HG03066 (cell line): ENCODE measurements at regions not wholly inside any gene's neighbourhood (a gene's known extent, or its start where the extent isn't known, plus 50 kb on each side); places are given as distances from the start of the nearest gene placed in this dataset.
"Not testable (repeated sequence)": the region's sequence is repeated elsewhere in the genome, so short reads cannot be mapped to it uniquely, and the experiment has no call there.

Source experiments
- ATAC-seq: cut with Tn5 transposase; IDR thresholded peaks from one replicate; pipeline ENCODE4 v1.9.1; 2021; ENCODE audit warnings: low read depth; ENCODE audit not compliant: unreplicated experiment

DNA sequence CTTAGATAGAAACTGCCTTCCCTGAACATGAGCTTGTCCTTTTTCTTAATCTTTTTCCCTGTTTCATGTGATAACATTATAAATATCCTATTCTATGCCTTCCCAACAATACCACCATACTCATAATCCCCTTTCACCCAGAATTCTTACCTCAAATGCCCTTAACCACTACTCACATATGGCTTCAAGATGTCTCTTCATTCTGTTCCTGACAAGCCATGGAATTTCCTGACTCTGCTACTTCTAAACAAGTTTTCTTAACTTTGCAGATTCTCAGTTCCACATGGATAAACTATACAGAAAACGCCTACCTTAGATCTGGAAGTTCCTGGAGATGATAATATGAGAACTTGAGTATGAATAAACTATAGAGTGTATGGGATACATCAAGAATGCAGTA lies 1217.8 kb downstream of the CDH8 start:
- ATAC-seq = no peak

DNA sequence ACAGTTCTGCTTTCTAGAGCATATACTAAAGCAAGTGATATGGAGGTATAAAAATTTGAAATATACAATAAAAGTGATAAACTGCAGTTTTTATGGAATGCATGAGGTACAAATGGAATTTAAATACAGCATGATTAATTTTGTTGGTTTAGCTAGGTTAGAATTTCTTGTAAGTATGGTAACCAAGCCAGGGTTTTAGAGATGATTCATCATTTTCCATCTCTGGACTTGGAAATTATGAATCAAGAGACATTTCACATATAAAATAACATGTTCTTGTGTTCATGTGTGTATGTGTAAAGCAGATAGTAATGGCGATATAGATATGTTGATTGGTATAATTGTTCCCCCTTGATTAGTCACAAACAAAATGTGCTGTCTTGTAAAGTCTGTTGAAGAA lies 1219.8 kb downstream of the CDH8 start:
- no peak for ATAC-seq

DNA sequence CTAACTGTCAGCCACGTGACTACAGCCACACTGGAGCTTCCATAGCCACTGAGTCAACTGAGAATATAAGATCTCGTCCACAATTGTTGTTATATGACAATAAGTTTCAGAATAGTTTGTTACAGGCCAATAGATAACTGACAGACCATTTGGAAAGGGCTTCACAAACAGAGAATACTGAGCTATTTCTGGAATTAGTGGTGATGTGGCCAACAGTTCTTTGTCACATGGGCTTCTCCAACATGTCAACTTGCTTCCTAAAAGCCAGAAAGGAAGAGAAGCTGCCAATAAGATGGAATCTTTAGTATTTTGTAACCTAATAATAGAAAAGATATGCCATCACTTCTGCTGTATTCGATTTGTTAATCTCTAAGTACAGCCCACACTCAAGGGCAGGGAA lies 1220.4 kb downstream of the CDH8 start:
- ATAC-seq = no peak

DNA sequence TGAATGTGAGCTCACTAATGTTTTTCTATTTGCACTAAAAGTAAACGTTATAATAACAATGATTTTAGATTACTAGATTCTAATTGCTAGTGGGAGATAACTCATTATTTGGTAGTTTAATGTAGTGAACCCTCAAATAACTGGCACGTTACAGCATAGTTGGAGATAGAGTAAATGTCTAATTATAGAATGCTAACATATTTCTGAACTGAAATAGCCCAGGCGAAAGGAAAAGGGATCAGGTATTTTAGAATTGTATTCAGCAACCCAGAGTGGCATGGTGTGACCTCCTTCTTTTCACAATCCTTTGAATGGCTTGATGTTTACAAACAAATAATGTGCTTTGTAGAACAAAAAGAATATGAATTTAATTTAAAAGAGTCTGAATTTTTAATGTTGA lies 1221.2 kb downstream of the CDH8 start:
- ATAC-seq = no peak

DNA sequence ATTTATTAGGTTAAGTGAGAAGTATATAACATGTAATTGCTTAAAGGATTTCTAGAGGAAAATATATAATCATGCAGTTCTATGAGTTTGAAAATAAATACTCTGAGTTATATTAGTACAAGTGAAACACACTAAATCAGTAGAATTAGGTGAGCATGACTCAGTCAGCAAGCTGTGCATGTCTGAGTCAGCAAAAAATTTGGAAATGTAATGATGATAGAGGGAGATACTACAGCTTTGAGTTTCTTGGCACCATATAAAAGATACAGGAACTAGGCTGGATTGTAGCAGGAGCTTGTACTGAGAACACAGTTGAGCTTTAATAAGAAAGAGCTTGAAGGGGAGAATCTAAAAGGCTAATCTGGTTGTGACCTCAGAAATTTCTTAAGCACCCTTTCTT lies 1224.6 kb downstream of the CDH8 start:
- ATAC-seq = no peak

DNA sequence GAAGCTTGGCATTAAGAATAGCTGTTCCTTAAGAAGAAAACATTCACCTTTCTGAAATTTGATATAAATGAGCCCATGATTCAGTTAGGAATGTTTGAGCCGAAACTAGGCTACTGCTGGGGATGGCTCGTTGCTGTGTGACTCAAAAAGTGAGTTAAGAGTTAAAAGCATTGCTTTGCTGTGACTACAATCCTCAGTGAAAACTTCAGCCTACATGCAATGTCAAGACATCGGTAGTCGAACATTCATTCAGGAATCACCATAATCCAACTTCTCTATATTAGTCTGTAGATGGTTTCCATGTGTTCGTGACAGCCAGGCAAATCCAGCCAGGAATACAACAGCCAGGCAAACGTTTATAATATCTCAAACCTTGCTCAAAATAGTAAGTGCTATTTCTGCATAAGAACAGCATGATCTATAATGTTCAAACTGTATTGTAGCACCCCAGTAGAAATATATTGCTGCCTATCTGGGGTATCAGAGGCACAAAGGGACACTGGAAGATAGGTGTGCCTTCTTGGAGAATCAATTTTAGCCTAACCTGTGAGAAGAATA lies 1225.1 kb downstream of the CDH8 start:
- no peak for ATAC-seq

DNA sequence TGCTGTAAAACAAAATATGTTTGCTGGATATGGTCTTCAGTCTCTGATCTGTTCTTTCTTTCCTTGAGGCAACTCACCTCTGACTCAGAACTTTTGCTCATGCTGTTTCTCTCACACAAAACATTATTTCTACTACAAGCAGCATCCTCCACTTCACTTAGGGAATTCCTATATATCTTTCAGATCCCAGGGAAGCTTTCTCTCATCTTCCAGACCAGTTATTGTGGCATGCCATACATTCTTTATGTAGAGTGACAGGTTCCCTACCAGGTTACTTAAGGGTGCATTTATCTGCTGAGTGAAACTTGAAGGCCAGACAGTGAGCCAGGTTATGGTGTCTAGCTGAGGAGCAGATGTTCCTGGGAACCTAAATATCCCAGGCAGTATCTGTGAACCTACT lies 1226.0 kb downstream of the CDH8 start:
- no peak for ATAC-seq

DNA sequence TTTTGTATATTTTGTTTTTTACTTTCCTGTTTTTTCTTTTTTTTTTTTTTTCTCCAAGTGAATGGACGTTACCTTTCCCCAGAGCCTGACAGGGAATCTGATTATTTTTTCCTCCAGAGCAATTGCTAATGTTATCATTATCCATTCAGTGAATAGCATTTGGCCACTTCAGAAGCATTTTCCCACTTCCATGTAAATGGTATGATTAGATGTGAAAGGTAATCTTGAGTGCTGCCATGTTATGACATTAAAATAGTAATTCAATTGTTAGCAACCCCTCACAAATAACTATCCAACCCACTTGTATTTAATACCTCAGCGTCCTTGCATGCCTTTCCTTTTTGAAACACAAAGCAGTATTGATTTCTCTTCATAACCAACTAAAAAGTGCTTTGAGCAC lies 1243.8 kb downstream of the CDH8 start:
- no peak for ATAC-seq

DNA sequence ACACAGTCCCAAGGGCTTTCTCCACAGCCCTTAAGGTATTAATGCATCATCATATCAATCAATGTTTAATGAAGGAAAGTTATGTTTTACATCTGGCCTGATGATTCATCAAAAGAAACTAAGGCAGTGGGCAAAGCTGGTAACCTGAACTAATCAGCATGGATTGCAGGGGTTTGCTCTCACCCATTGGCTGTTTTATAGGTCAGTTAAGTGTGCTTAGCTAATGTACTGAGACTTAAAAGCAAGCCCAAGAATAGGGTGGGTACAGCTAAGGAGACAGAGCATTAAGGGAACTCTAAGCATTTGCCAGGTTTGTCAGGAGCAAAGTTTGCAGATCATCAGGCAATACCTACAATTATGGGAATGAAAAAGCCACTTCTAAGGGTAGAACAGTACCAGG lies 1247.6 kb downstream of the CDH8 start:
- ATAC-seq = no peak

DNA sequence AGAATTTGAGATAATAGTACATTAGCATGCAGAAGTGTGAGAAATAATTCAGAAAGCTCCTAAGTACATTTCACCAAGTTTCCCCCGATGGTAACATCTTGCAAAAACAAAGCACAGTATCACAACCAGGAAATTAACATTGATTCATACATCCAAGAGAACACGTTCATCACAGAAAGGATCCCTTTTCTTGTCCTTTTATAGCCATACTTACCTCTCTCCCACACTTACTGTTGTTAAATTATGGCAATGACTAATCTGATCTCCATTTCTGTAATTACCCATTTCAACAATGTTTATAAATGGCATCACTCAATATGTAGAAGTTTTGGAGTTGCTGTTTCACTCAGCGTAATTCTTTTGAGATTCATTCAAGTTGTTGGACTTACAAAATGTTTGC lies 1260.0 kb downstream of the CDH8 start:
- ATAC-seq = no peak

DNA sequence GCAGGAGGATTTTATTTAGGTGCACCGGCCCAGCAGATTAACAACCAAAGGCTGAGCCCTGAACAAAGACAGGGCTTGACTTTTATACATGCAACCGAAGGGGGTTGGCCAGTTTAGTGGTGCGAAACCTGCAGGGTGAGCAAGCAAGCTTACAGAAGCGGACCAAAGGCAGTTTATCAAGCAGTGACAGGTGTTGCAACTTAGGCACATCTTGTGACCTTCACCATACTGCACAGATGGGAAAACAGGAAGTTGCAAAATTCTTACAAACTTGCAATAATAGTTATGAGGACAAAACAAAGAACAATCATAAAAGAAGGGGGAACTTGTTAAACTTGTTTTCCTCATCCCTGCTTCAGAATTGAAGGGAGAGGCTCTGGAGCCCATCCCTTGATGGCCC lies 1265.1 kb downstream of the CDH8 start:
- no peak for ATAC-seq

DNA sequence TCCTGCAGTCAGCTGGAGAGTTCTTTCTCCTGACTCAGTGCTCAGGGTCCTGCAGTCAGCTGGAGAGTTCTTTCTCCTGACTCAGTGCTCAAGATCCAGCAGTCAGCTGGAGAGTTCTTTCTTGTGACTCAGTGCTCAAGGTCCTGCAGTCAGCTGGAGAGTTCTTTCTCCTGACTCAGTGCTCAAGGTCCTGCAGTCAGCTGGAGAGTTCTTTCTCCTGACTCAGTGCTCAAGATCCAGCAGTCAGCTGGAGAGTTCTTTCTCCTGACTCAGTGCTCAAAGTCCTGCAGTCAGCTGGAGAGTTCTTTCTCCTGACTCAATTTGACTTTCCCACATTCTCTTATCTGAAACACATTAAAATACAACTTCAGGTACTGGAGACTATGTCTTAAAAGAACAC lies 1265.9 kb downstream of the CDH8 start:
- not testable (repeated sequence) for ATAC-seq

DNA sequence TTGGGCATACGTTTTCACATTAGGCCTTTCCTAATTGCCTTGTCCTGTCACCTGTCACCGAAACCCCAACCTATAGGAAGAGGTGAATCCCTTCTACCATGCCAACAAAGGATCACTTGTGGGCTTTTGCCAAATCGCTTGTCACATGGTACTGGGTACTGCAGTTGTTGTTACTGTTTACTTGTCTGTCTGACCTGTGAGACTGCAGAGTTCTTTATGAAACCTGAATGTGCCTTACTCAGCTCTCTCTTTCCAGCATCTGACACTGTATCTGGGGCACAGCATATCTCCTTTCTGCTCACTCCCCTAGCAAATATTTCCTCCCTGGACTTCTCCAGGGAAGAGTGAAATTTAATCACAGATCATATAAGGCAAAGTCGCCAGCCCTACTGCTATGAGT lies 1272.4 kb downstream of the CDH8 start:
- ATAC-seq = no peak

DNA sequence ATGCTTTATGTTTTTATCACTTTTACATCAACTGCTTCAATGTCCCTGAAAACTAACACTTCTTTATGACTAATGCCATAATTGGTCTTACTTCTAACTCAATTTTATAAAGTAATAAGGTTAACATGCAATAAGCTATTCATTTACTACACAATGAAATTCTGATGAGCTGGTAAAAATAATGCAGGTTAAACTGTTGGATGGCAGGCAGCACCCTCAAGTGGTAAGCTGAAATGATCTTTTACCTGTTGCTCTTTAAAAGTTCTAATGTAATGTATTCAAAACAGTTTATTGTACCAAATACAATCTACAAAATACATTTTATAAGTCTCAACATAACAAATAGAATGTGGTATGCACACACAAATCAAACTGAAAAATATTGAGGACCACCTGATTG lies 1280.3 kb downstream of the CDH8 start:
- ATAC-seq = no peak

DNA sequence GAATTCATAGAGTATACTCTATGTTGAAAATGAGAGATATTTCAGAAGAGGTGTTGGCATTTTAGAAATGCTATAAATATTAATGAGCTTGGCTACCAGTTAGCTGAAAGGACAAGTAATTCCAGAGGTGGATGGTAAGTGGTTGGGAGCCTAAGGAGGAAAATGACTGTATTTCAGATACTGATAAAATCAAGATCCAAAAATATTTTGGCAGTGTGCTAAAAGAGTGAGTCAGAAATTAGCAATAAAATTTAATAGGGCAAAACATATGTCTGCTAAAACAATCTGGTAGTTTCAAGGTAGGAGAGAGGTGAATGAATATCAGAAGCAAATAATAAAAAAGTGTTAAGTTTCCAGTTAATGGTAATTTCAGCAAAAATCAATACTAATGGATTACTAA lies 1287.9 kb downstream of the CDH8 start:
- ATAC-seq = no peak

DNA sequence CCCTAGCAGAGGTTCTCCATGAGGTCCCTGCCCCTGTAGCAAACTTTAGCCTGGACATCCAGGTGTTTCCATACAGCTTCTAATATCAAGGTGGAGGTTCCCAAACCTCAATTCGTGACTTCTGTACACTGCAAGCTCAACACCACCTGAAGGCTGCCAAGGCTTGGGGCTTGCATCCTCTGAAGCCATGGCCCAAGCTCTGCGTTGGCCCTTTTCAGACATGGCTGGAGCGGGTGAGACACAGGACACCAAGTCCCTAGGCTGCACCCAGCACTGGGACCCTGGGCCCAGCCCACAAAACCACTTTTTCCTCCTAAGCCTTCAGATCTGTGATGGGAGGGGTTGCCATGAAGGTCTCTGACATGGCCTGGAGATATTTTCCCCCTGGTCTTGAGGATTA lies 1292.0 kb downstream of the CDH8 start:
- no peak for ATAC-seq

DNA sequence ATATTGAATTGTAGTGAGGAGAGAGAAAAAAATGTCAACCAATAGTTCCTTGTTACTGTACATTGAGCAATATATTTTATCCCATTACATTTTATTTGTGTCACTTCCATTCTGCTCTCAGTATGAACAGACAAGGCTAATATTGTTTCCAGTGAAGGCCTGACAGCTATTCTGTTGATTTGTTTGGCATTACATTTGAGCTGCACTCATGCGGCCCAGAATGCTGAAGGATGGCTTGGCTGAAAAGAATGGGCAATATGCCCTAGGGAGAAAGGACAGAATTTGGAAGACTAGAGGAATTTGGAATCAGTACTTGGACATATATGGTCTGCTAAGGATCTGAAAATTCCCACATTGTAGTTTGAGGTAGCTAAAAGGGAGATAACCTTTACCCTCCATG lies 1294.4 kb downstream of the CDH8 start:
- ATAC-seq = no peak

DNA sequence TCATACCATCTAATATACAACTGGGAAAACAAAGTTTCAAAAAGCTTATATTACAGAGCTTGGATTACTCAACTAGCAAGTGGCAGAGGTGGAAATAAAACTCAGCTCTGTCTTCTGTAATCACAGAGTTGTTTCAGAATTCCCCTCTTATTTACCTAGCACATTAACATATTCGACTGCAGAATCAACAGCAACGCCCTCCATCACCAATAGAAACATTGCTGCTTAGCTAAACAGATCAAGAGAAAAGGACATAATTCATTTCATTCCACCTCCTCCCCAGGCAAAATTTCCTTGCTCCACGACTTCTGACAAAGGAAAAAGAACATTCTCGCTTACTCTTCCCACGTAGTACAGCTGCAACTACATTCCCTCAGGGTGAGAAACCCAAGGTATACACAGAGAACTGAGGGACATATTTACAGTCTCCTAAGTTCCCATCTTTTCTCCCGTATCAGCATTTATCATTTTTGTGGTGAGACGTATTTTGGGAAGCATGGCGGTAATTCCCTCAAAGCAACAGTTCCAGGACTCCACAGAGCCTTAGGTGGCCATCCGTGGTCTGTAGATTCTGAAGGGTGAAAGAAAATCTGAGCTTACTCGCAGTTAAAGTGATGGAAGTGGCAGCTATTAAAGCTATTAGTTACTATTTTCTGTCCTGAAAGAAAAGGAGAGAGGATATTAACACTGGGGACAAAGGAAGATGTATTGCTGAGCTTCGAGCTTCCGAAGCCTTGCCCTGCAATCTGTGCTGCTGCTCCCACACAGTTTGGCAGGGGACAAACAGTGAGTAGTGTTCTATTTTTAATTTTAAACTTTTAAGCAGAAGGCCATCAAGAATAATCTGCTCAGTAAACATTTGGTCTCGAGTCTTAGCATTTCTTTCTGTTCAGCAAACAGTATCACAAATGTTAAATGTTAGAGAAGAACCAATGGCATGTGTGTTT lies 1296.2 kb downstream of the CDH8 start:
- ATAC-seq = no peak

DNA sequence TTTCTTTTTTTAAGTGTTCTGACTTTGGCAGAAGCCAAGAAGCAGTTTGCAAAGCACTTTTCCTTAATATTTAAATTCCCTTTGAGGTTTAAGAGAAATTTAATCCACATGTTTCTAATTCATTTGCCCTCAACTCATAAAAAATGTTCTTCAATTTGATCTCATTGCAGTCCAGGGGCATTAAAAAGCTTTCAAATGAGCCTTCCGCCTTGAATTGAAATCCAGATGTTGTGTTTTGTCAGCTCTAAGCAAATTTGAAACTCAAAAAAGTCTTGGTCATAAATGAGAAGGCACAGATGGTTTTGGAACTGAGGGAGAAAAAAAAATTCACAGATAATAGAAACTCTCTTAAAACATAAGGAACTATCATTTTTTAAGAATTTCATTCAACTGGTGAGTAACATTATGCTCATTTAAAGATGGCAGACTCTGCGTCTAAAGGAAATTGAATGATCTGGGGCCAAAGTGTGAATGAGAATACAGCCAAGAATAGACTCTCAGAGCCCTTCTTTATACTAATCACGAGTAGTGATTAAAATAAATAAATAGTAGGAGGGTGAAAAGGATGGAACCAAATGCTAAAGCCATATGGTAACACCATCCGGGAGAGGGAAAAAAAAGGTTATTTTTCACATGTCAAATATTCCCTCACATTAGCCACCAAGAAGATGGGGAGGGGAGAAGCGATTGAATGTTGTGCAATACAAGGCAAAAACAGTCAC lies 1304.7 kb downstream of the CDH8 start:
- no peak for ATAC-seq

DNA sequence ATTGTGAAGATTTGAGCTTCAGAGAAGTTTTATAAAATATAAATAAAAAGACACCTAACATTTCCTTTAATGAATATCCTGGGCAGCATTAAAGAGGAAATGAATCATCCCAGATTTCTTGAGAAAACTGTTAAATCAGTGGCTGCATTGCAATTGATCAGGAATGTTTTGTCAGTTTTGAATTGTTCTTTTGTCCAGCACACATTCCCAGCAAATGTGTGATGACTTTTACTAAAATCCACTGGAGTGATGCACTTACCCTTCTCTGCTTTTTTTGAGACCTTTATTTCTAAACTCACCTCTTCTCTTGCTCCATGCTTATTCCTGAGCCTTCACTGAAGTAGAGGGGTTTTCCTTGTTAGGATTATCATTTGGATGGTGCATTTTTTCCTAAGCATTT lies 1307.2 kb downstream of the CDH8 start:
- no peak for ATAC-seq

DNA sequence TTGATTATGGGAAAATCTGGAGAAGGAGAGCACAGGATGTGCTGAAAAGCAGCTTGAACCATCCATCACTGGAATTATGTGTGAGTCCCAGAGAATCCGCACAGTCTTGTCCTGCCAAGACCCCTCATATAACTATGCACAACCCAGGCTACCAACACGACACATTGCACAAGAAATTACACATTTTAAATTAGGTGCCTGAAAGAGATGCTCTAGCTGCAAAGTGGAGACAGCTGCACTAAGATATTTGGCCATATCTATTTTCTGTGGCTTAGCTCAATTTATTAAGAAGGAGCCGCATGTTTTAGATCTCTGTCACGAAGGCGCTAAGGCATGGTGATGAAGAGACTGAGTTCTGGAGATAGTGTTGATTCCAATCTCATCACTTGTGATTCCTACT lies 1308.4 kb downstream of the CDH8 start:
- no peak for ATAC-seq

DNA sequence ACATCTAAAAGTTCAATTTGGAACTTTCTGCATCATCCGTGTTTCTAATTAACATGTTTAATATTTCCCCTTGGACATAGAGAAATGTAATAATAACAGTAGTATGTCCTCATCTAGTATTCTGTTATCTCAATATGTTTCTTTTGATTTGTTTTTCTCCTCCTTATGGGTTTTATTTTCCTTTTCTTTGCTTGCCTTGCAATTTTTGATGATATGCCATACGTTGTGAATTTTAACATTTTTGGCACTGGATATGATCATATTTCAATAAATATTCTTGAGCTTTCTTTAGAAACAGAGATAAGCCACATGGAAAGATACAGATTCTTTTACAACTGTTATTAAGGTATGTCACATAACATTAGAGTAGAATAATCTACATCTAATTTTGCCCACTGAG lies 1316.2 kb downstream of the CDH8 start:
- ATAC-seq = no peak
